ENCODE measurements at regions not wholly inside any gene's neighbourhood (a gene's known extent, or its start where the extent isn't known, plus 50 kb on each side); places are given as distances from the start of the nearest gene placed in this dataset.
"Not testable (repeated sequence)": the region's sequence is repeated elsewhere in the genome, so short reads cannot be mapped to it uniquely, and the experiment has no call there.

DNA sequence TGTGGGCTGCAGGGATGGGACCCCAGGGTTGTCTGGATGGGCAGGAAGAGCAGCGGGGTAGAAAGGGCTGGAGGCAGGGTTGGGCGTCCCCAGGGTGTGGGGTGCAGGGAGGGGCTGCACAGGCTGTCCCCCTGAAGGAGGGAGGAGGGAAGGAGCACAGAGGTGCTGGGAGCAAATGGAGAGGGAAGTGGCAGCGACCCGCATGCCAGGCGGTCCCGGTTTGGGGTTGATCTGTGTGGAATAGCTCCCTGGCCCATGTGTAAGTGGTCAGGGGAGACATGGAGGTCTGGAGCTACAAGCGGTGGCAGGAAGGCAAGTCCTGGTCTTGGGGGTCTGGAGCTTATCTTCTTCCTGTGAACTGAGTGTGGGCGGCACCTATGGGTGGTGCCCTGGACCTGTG is 532.0 kb downstream of the GOLGA6L6 start:
- DNase-seq (ENCODE audit: low spot score); H3K36me3 ChIP-seq (ENCODE audit: control insufficient read depth in 4 of 4, insufficient read depth in 3 of 4, low read depth in 1 of 4, low read length in 3 of 4): not testable (repeated sequence)
- WGBS = 91% methylated on average over 4 of the region's 8 CpGs

DNA sequence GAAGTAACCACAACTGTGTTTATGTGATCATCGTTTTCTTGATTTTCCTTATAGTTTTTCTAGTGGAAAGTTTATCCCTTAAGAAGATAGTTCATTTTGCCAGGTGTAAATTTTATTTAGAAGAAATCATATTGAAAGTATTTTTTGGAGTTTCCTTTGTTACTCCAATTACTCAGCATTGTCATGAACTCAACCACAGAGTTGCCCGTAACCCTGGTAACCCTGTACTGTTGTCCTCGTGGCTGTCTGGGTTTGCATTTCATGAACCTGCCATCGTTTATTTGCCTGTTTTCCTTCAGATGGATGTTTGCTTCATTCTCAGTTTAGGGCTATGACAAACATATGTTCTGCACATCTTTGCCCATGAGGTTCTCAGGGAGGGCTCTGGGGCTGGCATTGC is 534.3 kb downstream of the GOLGA6L6 start:
- WGBS = 43% methylated on average over 4 of the region's 4 CpGs
- H3K9me3 ChIP-seq (ENCODE audit: control insufficient read depth in 4 of 4, low read length in 3 of 4) = not testable (repeated sequence)

More for the DNA sequence above, 532.0 kb downstream of the GOLGA6L6 start:
- H3K4me3 ChIP-seq (ENCODE audit: low read depth in 1 of 3, low read length in 3 of 3); H3K9me3 ChIP-seq (ENCODE audit: control insufficient read depth in 4 of 4, low read length in 3 of 4); H3K9ac ChIP-seq (ENCODE audit: low read depth in 1 of 2, low read length in 2 of 2); H3K27me3 ChIP-seq (ENCODE audit: control insufficient read depth in 4 of 4, insufficient read depth in 4 of 4, low read length in 3 of 4); H3K27ac ChIP-seq (ENCODE audit: low read depth in 1 of 2, low read length in 2 of 2); H3K4me1 ChIP-seq (ENCODE audit: control insufficient read depth in 4 of 4, insufficient read depth in 4 of 4, low read length in 3 of 4): not testable (repeated sequence)

DNA sequence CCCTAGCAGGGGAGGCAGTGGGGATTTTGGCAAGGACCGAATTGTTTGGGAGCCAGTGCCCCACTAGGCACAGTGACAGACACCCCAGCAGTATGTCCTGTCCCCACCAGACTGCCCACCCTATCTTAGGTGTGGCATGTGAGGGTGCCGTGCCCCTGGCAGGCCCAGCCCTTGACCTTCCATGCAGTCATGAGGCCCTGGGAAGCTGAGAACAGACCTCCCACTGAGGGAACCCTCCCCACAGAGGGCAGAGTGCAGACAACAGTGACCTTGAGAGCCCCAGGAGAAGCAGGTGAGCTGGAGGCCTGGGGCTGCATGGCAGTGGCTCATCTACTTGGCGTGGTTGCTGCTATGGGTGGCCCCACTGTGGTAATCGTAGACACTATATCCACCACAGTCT is 538.1 kb downstream of the GOLGA6L6 start:
- not testable (repeated sequence) for H3K9ac ChIP-seq (ENCODE audit: low read depth in 1 of 2, low read length in 2 of 2); H3K4me1 ChIP-seq (ENCODE audit: control insufficient read depth in 4 of 4, insufficient read depth in 4 of 4, low read length in 3 of 4); H3K27ac ChIP-seq (ENCODE audit: low read depth in 1 of 2, low read length in 2 of 2); H3K36me3 ChIP-seq (ENCODE audit: control insufficient read depth in 4 of 4, insufficient read depth in 3 of 4, low read depth in 1 of 4, low read length in 3 of 4); DNase-seq (ENCODE audit: low spot score); H3K9me3 ChIP-seq (ENCODE audit: control insufficient read depth in 4 of 4, low read length in 3 of 4); H3K27me3 ChIP-seq (ENCODE audit: control insufficient read depth in 4 of 4, insufficient read depth in 4 of 4, low read length in 3 of 4); H3K4me3 ChIP-seq (ENCODE audit: low read depth in 1 of 3, low read length in 3 of 3)
- 76% methylated on average over 3 of the region's 4 CpGs for WGBS

More for the DNA sequence above, 534.3 kb downstream of the GOLGA6L6 start:
- H3K36me3 ChIP-seq (ENCODE audit: control insufficient read depth in 4 of 4, insufficient read depth in 3 of 4, low read depth in 1 of 4, low read length in 3 of 4); H3K9ac ChIP-seq (ENCODE audit: low read depth in 1 of 2, low read length in 2 of 2); H3K27ac ChIP-seq (ENCODE audit: low read depth in 1 of 2, low read length in 2 of 2); H3K4me1 ChIP-seq (ENCODE audit: control insufficient read depth in 4 of 4, insufficient read depth in 4 of 4, low read length in 3 of 4); H3K4me3 ChIP-seq (ENCODE audit: low read depth in 1 of 3, low read length in 3 of 3); DNase-seq (ENCODE audit: low spot score); H3K27me3 ChIP-seq (ENCODE audit: control insufficient read depth in 4 of 4, insufficient read depth in 4 of 4, low read length in 3 of 4): not testable (repeated sequence)

DNA sequence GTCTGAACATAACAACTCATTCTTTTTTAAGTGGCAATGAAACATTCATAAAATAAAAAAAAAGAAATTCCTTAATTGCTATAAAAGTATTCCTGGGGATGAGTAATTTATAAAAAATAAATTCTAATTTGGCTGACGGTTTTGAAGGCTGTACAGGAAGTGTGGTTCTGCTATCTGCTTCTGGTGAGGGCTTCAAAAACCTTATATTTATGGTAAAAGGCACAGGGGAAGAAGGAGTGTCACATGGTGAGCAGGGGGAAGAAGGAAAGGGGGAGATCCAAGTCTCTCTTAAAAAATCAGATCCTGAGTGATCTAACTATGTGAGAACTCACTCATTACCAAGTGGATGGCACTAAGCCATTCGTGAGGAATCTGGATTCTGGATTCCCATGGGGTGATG is 539.0 kb downstream of the GOLGA6L6 start:
- H3K4me3 ChIP-seq (ENCODE audit: low read depth in 1 of 3, low read length in 3 of 3); H3K9me3 ChIP-seq (ENCODE audit: control insufficient read depth in 4 of 4, low read length in 3 of 4); H3K36me3 ChIP-seq (ENCODE audit: control insufficient read depth in 4 of 4, insufficient read depth in 3 of 4, low read depth in 1 of 4, low read length in 3 of 4); H3K9ac ChIP-seq (ENCODE audit: low read depth in 1 of 2, low read length in 2 of 2); H3K4me1 ChIP-seq (ENCODE audit: control insufficient read depth in 4 of 4, insufficient read depth in 4 of 4, low read length in 3 of 4); H3K27ac ChIP-seq (ENCODE audit: low read depth in 1 of 2, low read length in 2 of 2); H3K27me3 ChIP-seq (ENCODE audit: control insufficient read depth in 4 of 4, insufficient read depth in 4 of 4, low read length in 3 of 4); DNase-seq (ENCODE audit: low spot score): not testable (repeated sequence)
- 40% methylated on average over 1 of the region's 2 CpGs for WGBS

DNA sequence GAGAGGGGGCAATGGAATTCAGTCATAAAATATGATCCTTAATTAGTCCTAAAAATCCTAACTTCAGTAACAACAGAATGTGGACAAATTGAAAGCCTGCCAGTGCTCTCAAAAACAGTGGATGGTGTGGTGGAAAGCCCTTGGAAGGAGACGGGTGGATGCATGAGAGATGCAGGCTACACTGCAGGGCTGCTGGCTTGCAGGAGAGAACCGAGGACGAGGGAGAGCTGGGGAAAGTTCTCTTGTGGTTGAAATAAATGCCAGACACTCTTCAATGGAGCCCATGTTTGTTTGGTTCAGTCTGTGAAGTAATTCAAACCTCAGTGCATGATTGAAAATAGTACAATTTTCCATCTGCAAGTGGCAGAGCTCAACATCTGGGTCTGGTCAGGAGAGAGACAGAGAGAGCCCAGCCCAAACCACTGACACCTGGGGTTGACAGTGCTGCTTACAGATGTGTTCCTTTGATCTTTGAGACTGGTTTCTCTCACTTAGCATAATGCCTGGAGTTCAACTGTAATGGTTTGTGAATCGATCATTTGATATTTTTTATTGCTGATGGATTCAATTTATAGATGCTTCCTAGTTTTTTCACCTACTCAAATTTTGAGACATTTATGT is 544.9 kb downstream of the GOLGA6L6 start:
- not testable (repeated sequence) for DNase-seq (ENCODE audit: low spot score); H3K4me1 ChIP-seq (ENCODE audit: control insufficient read depth in 4 of 4, insufficient read depth in 4 of 4, low read length in 3 of 4); H3K9ac ChIP-seq (ENCODE audit: low read depth in 1 of 2, low read length in 2 of 2); H3K9me3 ChIP-seq (ENCODE audit: control insufficient read depth in 4 of 4, low read length in 3 of 4); H3K27ac ChIP-seq (ENCODE audit: low read depth in 1 of 2, low read length in 2 of 2); H3K4me3 ChIP-seq (ENCODE audit: low read depth in 1 of 3, low read length in 3 of 3); H3K36me3 ChIP-seq (ENCODE audit: control insufficient read depth in 4 of 4, insufficient read depth in 3 of 4, low read depth in 1 of 4, low read length in 3 of 4); H3K27me3 ChIP-seq (ENCODE audit: control insufficient read depth in 4 of 4, insufficient read depth in 4 of 4, low read length in 3 of 4)
- 45% methylated on average over 3 of the region's 4 CpGs for WGBS

DNA sequence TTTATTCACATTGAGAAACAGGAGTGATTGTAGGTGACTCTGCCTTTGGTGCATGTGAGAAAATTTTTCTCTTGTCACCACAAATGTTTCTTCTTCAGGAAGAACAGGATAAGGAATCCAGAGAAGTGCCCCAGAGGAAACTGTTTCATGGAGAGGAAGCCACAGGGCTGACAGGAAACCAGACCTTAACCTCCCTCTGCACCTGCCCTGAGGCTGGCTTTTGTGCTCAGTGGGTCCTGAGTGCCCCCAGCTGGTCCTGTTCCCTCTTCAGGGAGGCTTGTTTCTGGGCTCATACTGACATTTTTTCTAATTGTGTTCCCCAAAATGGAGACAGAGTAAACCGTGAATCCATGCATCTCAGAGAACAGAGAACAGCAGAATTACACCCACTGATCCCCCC is 546.3 kb downstream of the GOLGA6L6 start:
- not testable (repeated sequence) for H3K27ac ChIP-seq (ENCODE audit: low read depth in 1 of 2, low read length in 2 of 2); DNase-seq (ENCODE audit: low spot score)
- 27% methylated on average over 1 of the region's 1 CpG for WGBS

More for the DNA sequence above, 546.3 kb downstream of the GOLGA6L6 start:
- H3K27me3 ChIP-seq (ENCODE audit: control insufficient read depth in 4 of 4, insufficient read depth in 4 of 4, low read length in 3 of 4); H3K4me3 ChIP-seq (ENCODE audit: low read depth in 1 of 3, low read length in 3 of 3); H3K9me3 ChIP-seq (ENCODE audit: control insufficient read depth in 4 of 4, low read length in 3 of 4); H3K36me3 ChIP-seq (ENCODE audit: control insufficient read depth in 4 of 4, insufficient read depth in 3 of 4, low read depth in 1 of 4, low read length in 3 of 4); H3K9ac ChIP-seq (ENCODE audit: low read depth in 1 of 2, low read length in 2 of 2); H3K4me1 ChIP-seq (ENCODE audit: control insufficient read depth in 4 of 4, insufficient read depth in 4 of 4, low read length in 3 of 4): not testable (repeated sequence)

Data from liver (tissue), 6 donors.